Adipocyte (in vitro differentiated cells): ENCODE measurements at regions not wholly inside any gene's neighbourhood (a gene's known extent, or its start where the extent isn't known, plus 50 kb on each side); places are given as distances from the start of the nearest gene placed in this dataset.

Experiments used
- DNase-seq: peaks from one replicate; pipeline ENCODE4 v3.0.0-alpha.2; 2015; ENCODE audit warnings: low read depth
- H3K27me3 ChIP-seq: replicated peaks from 2 replicates; pipeline ENCODE4 v1.7.0; 2013; ENCODE audit warnings: mild to moderate bottlenecking, low read length, moderate library complexity; ENCODE audit not compliant: control insufficient read depth, insufficient read depth
- H3K36me3 ChIP-seq: 2 replicates; pipeline ENCODE4 v1.7.0; 2013; ENCODE audit warnings: low read length, mild to moderate bottlenecking, moderate library complexity; ENCODE audit not compliant: control insufficient read depth, insufficient read depth, severe bottlenecking
- H3K4me1 ChIP-seq: 2 replicates; pipeline ENCODE4 v1.7.0; 2013; ENCODE audit warnings: mild to moderate bottlenecking, low read length, moderate library complexity; ENCODE audit not compliant: control insufficient read depth, insufficient read depth
- H3K4me3 ChIP-seq: 2 replicates; pipeline ENCODE4 v1.7.0; 2013; ENCODE audit warnings: mild to moderate bottlenecking, low read length, moderate library complexity
- H3K9ac ChIP-seq: 2 replicates; pipeline ENCODE4 v1.7.0; 2013; ENCODE audit warnings: mild to moderate bottlenecking, low read length, moderate library complexity
- H3K9me3 ChIP-seq: 2 replicates; pipeline ENCODE4 v1.7.0; 2013; ENCODE audit warnings: mild to moderate bottlenecking, low read length, moderate library complexity; ENCODE audit not compliant: control insufficient read depth

GRCh38 chr3:193902607-193903511 is 233.1 kb upstream of the HES1 start:
- Histone ChIP-seq H3K36me3 (no peaks in the 10 kb centered on the region), H3K4me3 (no peak overlapping the region), H3K9me3 (peaks cover 6% of the 10 kb centered on the region), H3K27me3 (peaks cover 31% of the 10 kb centered on the region), H3K4me1 (peaks cover 9% of the 10 kb centered on the region), H3K9ac (no peak overlapping the region)
- no peak for DNase-seq

- peaks cover 12% of the 10 kb centered on the region for H3K9me3 ChIP-seq
- H3K4me3 ChIP-seq, result no peak overlapping the region
- H3K9ac ChIP-seq, result no peak overlapping the region
- DNase-seq, result no peak
- H3K36me3 ChIP-seq, result no peaks in the 10 kb centered on the region
- peaks cover 31% of the 10 kb centered on the region for H3K27me3 ChIP-seq
- peaks cover 9% of the 10 kb centered on the region for H3K4me1 ChIP-seq
Measured at GRCh38 chr3:193903512-193903817, 232.5 kb upstream of the HES1 start.

- Histone ChIP-seq H3K4me1 (peaks cover 9% of the 10 kb centered on the region), H3K36me3 (no peaks in the 10 kb centered on the region), H3K4me3 (no peak overlapping the region), H3K27me3 (peaks cover 31% of the 10 kb centered on the region), H3K9me3 (peaks cover 13% of the 10 kb centered on the region), H3K9ac (no peak overlapping the region)
- no peak for DNase-seq
Measured at GRCh38 chr3:193903966-193904365, 232.0 kb upstream of the HES1 start.

- H3K4me3 ChIP-seq, result no peak overlapping the region
- peaks cover 31% of the 10 kb centered on the region for H3K27me3 ChIP-seq
- no peak overlapping the region for H3K9ac ChIP-seq
- H3K4me1 ChIP-seq, result peaks cover 11% of the 10 kb centered on the region
- H3K36me3 ChIP-seq, result no peaks in the 10 kb centered on the region
- peak; percentile 6 for DNase-seq
- H3K9me3 ChIP-seq, result peaks cover 12% of the 10 kb centered on the region
Measured at GRCh38 chr3:193905541-193906396, 230.2 kb upstream of the HES1 start.

- no peaks in the 10 kb centered on the region for H3K36me3 ChIP-seq
- H3K9me3 ChIP-seq, result peaks cover 9% of the 10 kb centered on the region
- no peak overlapping the region for H3K4me3 ChIP-seq
- H3K9ac ChIP-seq, result no peak overlapping the region
- peaks cover 18% of the 10 kb centered on the region for H3K4me1 ChIP-seq
- H3K27me3 ChIP-seq, result peaks cover 29% of the 10 kb centered on the region
- DNase-seq, result no peak
Measured at GRCh38 chr3:193906849-193907410, 229.0 kb upstream of the HES1 start.

DNA sequence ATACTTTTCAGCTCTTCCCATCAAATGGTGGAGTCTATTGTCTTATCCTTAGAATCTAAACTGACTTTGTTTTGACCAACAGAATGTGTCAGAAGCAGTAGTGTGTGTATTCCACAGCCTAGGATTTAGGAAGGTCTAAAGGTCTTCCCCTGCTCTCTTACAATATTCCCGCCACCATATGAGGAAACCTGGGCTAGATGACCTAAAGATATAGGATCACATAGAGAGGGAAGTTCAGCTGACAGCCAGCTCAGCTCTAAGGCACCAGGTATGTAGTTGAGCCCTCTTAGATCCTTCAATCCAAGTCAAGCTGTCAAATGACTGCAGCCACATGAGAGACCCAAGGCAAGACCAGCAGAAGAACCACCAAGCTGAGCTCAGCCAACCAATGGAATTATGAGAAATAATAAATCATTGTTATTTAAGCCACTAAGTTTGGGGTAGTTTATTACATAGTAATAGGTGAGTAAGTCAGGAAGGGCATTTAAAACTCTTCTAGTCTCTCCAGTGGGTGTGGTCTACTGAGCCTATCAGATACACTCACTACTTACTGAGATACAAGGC is 227.7 kb upstream of the HES1 start:
- Histone ChIP-seq H3K36me3 (no peaks in the 10 kb centered on the region), H3K27me3 (peaks cover 17% of the 10 kb centered on the region), H3K4me1 (peaks cover 18% of the 10 kb centered on the region), H3K4me3 (no peak overlapping the region), H3K9me3 (peaks cover 9% of the 10 kb centered on the region), H3K9ac (no peak overlapping the region)
- no peak for DNase-seq

GRCh38 chr3:193909387-193909786 is 226.6 kb upstream of the HES1 start:
- Histone ChIP-seq H3K27me3 (peaks cover 6% of the 10 kb centered on the region), H3K9me3 (peaks cover 9% of the 10 kb centered on the region), H3K36me3 (no peaks in the 10 kb centered on the region), H3K9ac (no peak overlapping the region), H3K4me1 (peaks cover 18% of the 10 kb centered on the region), H3K4me3 (no peak overlapping the region)
- no peak for DNase-seq

- H3K27me3 ChIP-seq, result peaks cover 3% of the 10 kb centered on the region
- no peak overlapping the region for H3K4me3 ChIP-seq
Measured at GRCh38 chr3:193910310-193910709, 225.6 kb upstream of the HES1 start.

DNA sequence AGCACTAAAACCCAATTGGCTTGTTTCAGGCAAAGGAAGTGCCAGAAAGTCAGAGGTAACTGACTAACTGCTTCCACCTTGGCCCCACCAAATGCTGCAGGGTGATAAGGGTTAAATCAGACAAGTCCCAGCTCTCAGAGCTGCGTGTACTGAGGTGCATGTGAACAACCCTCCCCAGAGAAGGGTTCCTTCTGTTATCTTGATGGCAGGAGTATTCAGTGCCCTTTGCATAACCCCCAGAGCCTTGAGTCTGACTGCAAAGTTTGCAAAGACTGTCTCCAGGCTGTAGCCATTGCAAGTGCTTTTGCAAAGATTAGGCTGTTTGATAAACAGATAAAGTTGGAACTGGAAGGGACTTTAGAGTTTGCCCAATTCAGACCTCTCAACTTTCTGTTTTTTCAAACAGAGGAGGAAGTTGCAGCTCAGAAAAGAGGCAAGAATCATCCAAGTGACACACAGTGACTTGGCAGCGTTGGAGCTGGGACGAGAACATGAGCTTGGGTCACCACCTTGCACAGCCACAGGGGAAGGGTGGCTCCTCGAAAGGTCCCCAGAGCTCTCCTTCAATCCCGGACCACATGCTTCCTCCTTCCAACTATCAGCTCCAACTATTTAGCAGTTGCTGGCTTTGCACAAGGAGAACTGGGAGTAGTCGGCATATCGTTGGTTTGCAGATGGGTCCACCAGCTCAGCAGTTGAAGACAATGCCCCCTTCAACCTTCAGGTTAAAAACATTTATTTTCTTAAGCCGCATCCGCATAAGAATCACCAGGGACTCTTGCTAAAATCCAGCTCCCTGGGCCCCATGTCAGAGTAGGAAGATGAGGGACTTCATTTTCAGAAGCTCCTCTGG is 224.8 kb upstream of the HES1 start:
- no peak overlapping the region for H3K9ac ChIP-seq
- H3K27me3 ChIP-seq, result peaks cover 5% of the 10 kb centered on the region

More at GRCh38 chr3:193910310-193910709, 225.6 kb upstream of the HES1 start:
- H3K4me1 ChIP-seq, result peaks cover 18% of the 10 kb centered on the region
- no peaks in the 10 kb centered on the region for H3K36me3 ChIP-seq
- no peak overlapping the region for H3K9ac ChIP-seq
- peaks cover 9% of the 10 kb centered on the region for H3K9me3 ChIP-seq
- DNase-seq, result no peak

GRCh38 chr3:193911784-193912340 is 224.1 kb upstream of the HES1 start:
- no peak overlapping the region for H3K9ac ChIP-seq
- peaks cover 8% of the 10 kb centered on the region for H3K27me3 ChIP-seq
- DNase-seq, result no peak
- peaks cover 9% of the 10 kb centered on the region for H3K9me3 ChIP-seq
- H3K4me1 ChIP-seq, result peaks cover 10% of the 10 kb centered on the region
- no peaks in the 10 kb centered on the region for H3K36me3 ChIP-seq
- H3K4me3 ChIP-seq, result no peak overlapping the region

More for the DNA sequence above, 224.8 kb upstream of the HES1 start:
- Histone ChIP-seq H3K4me1 (peaks cover 11% of the 10 kb centered on the region), H3K9me3 (peaks cover 9% of the 10 kb centered on the region), H3K36me3 (no peaks in the 10 kb centered on the region), H3K4me3 (no peak overlapping the region)
- no peak for DNase-seq
